ENCODE measurements at regions not wholly inside any gene's neighbourhood (a gene's known extent, or its start where the extent isn't known, plus 50 kb on each side); places are given as distances from the start of the nearest gene placed in this dataset.
"Not testable (repeated sequence)": the region's sequence is repeated elsewhere in the genome, so short reads cannot be mapped to it uniquely, and the experiment has no call there.

- no peak overlapping the region for H3K4me3 ChIP-seq
- H3K9me3 ChIP-seq (ENCODE audit: low read depth), result no peaks in the 10 kb centered on the region
- H3K27me3 ChIP-seq, result no peaks in the 10 kb centered on the region
- DNase-seq (ENCODE audit: low read depth in 1 of 2, low spot score in 1 of 2), result no peak
- H3K27ac ChIP-seq, result peak overlapping the region; percentile 73
- TF ChIP-seq, protein P1, sequence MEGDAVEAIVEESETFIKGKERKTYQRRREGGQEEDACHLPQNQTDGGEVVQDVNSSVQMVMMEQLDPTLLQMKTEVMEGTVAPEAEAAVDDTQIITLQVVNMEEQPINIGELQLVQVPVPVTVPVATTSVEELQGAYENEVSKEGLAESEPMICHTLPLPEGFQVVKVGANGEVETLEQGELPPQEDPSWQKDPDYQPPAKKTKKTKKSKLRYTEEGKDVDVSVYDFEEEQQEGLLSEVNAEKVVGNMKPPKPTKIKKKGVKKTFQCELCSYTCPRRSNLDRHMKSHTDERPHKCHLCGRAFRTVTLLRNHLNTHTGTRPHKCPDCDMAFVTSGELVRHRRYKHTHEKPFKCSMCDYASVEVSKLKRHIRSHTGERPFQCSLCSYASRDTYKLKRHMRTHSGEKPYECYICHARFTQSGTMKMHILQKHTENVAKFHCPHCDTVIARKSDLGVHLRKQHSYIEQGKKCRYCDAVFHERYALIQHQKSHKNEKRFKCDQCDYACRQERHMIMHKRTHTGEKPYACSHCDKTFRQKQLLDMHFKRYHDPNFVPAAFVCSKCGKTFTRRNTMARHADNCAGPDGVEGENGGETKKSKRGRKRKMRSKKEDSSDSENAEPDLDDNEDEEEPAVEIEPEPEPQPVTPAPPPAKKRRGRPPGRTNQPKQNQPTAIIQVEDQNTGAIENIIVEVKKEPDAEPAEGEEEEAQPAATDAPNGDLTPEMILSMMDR (IDR thresholded peaks at IDR 0.05; ENCODE audit: low read depth, low read length), result no peak
- peaks cover 10% of the 10 kb centered on the region for H3K4me1 ChIP-seq (ENCODE audit: low read depth)
- H3K36me3 ChIP-seq, result no peaks in the 10 kb centered on the region
These were observed 59.0 kb upstream of the ZNF532 start for GRCh38 chr18:58805467-58806187.

DNA sequence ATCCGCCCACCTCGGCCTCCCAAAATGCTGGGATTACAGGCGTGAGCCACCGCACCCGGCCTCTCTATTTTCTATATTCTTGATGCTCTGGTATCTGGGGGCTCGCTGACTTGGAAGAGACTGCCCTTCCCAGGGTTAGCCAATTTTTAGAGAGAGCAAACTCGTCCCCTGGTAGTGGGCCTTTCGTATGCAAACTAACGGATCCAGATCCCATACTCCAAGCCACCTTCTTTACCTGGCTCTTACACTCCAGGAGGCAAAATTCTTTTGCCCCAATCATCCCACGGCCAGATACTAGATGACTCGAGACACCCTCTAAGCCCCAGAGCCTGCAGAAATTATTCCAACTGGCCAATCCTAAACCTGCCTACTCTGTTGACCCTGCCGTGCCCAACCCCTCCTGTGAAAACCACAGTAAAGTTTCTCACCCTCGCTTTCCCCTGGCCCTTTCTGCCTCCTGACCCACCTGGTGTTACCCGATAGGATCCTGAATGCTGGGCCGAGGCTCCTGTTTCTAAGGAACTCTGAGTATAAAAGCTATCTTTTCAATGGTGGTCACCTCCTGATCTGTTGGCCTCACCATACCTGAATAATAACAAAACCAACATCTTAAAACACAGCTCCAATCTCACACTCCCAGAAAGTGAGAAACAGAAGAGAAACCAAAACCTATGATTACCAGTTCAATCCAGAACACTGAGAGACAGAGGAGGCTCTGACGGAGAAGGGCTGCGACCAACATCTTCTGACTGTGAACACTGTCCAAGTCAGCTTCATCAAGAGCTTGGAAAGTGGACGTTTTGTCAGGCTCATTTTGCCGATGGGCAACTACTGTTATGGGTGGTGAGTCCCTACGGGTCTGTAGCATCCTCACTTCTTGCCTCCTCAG lies 57.6 kb upstream of the ZNF532 start:
- Histone ChIP-seq H3K4me1 (ENCODE audit: low read depth) (peaks cover 10% of the 10 kb centered on the region), H3K27ac (no peak overlapping the region), H3K4me3 (no peak overlapping the region), H3K36me3 (no peaks in the 10 kb centered on the region), H3K9me3 (ENCODE audit: low read depth) (no peaks in the 10 kb centered on the region), H3K27me3 (no peaks in the 10 kb centered on the region)
- DNase-seq (ENCODE audit: low read depth in 1 of 2, low spot score in 1 of 2), result no peak
- TF ChIP-seq, protein P1 (IDR thresholded peaks at IDR 0.05; ENCODE audit: low read depth, low read length), result no peak

- Histone ChIP-seq H3K27ac (no peak overlapping the region), H3K4me3 (no peak overlapping the region), H3K9me3 (ENCODE audit: low read depth) (no peaks in the 10 kb centered on the region), H3K4me1 (ENCODE audit: low read depth) (peaks cover 10% of the 10 kb centered on the region), H3K27me3 (no peaks in the 10 kb centered on the region), H3K36me3 (no peaks in the 10 kb centered on the region)
- peak in 1 of 2 donors; percentile 40 for DNase-seq (ENCODE audit: low read depth in 1 of 2, low spot score in 1 of 2)
- TF ChIP-seq, protein P1 (IDR thresholded peaks at IDR 0.05; ENCODE audit: low read depth, low read length), result no peak
These were observed 56.9 kb upstream of the ZNF532 start for GRCh38 chr18:58807766-58808165.

DNA sequence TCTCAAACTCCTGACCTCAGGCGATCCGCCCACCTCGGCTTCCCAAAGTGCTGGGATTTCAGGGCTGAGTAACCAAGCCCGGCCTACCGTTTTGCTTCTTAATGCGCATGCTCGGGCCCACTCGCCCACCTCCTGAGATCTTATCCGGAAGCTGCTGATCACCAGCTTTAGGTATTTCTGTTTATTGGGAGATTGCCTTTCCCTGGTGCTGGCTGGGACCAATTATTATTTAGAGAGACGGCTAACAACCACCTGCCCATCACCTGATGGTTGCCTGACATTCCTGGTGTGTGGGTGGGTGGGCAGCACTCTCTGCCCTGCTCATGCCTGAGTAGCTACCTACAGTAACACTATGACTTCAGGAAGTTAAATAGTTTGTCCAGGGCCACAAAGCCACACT lies 56.3 kb upstream of the ZNF532 start:
- DNase-seq (ENCODE audit: low read depth in 1 of 2, low spot score in 1 of 2), result no peak
- H3K27me3 ChIP-seq, result no peaks in the 10 kb centered on the region
- TF ChIP-seq, protein P1 (IDR thresholded peaks at IDR 0.05; ENCODE audit: low read depth, low read length), result no peak
- H3K4me1 ChIP-seq (ENCODE audit: low read depth), result peaks cover 10% of the 10 kb centered on the region
- H3K9me3 ChIP-seq (ENCODE audit: low read depth), result no peaks in the 10 kb centered on the region
- no peaks in the 10 kb centered on the region for H3K36me3 ChIP-seq
- H3K4me3 ChIP-seq, result no peak overlapping the region
- no peak overlapping the region for H3K27ac ChIP-seq

DNA sequence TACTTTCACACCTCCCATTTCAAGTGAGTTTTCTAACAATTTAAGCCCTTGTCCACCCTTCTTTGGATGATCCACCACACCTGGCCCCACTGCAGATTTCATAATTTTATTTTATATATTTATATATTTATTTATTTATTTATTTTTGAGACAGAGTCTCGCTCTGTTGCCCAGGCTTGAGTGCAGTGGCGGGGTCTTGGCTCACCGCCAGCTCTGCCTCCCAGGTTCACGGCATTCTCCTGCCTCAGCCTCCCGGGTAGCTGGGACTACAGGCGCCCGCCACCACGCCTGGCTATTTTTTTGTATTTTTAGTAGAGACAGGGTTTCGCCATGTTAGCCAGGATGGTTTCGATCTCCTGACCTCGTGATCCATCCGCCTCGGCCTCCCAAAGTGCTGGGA lies 52.8 kb upstream of the ZNF532 start:
- H3K36me3 ChIP-seq; H3K27ac ChIP-seq; H3K4me3 ChIP-seq; H3K9me3 ChIP-seq (ENCODE audit: low read depth); DNase-seq (ENCODE audit: low read depth in 1 of 2, low spot score in 1 of 2); H3K4me1 ChIP-seq (ENCODE audit: low read depth); H3K27me3 ChIP-seq: not testable (repeated sequence)

- Histone ChIP-seq H3K4me3 (no peak overlapping the region), H3K27ac (no peak overlapping the region), H3K4me1 (ENCODE audit: low read depth) (no peaks in the 10 kb centered on the region), H3K9me3 (ENCODE audit: low read depth) (no peaks in the 10 kb centered on the region), H3K27me3 (no peaks in the 10 kb centered on the region), H3K36me3 (no peaks in the 10 kb centered on the region)
- TF ChIP-seq, protein P1 (IDR thresholded peaks at IDR 0.05; ENCODE audit: low read depth, low read length), result no peak
- no peak for DNase-seq (ENCODE audit: low read depth in 1 of 2, low spot score in 1 of 2)
These were observed 51.6 kb upstream of the ZNF532 start for GRCh38 chr18:58813105-58813504.
